Loucy (cell line): ENCODE measurements at regions not wholly inside any gene's neighbourhood (a gene's known extent, or its start where the extent isn't known, plus 50 kb on each side); places are given as distances from the start of the nearest gene placed in this dataset.

Experiments used
- CTCF ChIP-seq: fragments of 200-600 bp; sonication (generic); conservative IDR thresholded peaks from 2 replicates; pipeline ENCODE4 v1.5.1; 2014; ENCODE audit warnings: mild to moderate bottlenecking, antibody characterized with exemption, low read length
- EZH2phosphoT487 ChIP-seq: fragments of 200-600 bp; IDR thresholded peaks from 2 replicates; pipeline ENCODE4 v1.6.1; 2018; ENCODE audit warnings: antibody characterized with exemption, mild to moderate bottlenecking, moderate library complexity, borderline replicate concordance

GRCh38 chr10:78728176-78728575 lies 340.6 kb upstream of the ZMIZ1 start:
- TF ChIP-seq EZH2phosphoT487, result no peak
- TF ChIP-seq CTCF, result no peak
